IMR-90 (cell line): ENCODE measurements at regions not wholly inside any gene's neighbourhood (a gene's known extent, or its start where the extent isn't known, plus 50 kb on each side); places are given as distances from the start of the nearest gene placed in this dataset.

Source experiments
- ATAC-seq: fragments of 200-7000 bp; cut with Tn5 transposase; 2 replicates; pipeline ENCODE4 v1.9.1; 2020; ENCODE audit warnings: low read depth, mild to moderate bottlenecking, moderate library complexity
- BruUV-seq: library from RNA; stranded (reverse); fragments of 400-500 nt; replicated peaks from 2 replicates; lab custom pipeline; 2021; lab: Mats Ljungman, UMichigan
- CTCF ChIA-PET: fragments of 300-600 bp; formaldehyde crosslinking; extraction: SDS; loops from one replicate; lab custom pipeline; 2021; ENCODE audit warnings: antibody characterized with exemption; lab: Yijun Ruan, JAX
- POLR2A ChIA-PET: fragments of 300-600 bp; sonication (Branson Sonifier 250); formaldehyde crosslinking; loops from one replicate; lab custom pipeline; 2022; ENCODE audit warnings: antibody characterized with exemption; ENCODE audit not compliant: unreplicated experiment; lab: Charles Lee
- DNase-seq: peaks from one replicate; pipeline ENCODE4 v3.0.0; 2013
- H2AFZ ChIP-seq: replicated peaks from 2 replicates; pipeline ENCODE3; 2013; ENCODE audit warnings: low read length, mild to moderate bottlenecking; ENCODE audit not compliant: poor library complexity
- H2AK5ac ChIP-seq: 2 replicates; pipeline ENCODE4 v1.6.1; 2013; ENCODE audit warnings: low read depth, low read length, inconsistent platforms
- H2AK9ac ChIP-seq: replicated peaks from 2 replicates; pipeline ENCODE3; 2013; ENCODE audit warnings: mild to moderate bottlenecking, low read depth, low read length, moderate library complexity; ENCODE audit not compliant: poor library complexity
- H2BK120ac ChIP-seq: 2 replicates; pipeline ENCODE4 v1.6.1; 2013; ENCODE audit warnings: low read depth, low read length, inconsistent platforms
- H2BK15ac ChIP-seq: 3 replicates; pipeline ENCODE4 v1.6.1; 2013; ENCODE audit warnings: low read depth, low read length, inconsistent platforms
- H2BK20ac ChIP-seq: 2 replicates; pipeline ENCODE4 v1.6.1; 2013; ENCODE audit warnings: low read depth, mild to moderate bottlenecking, inconsistent platforms, low read length, moderate library complexity
- H2BK5ac ChIP-seq: 2 replicates; pipeline ENCODE4 v1.6.1; 2013; ENCODE audit warnings: mild to moderate bottlenecking, low read depth, low read length, inconsistent platforms; ENCODE audit not compliant: poor library complexity, severe bottlenecking
- H3K14ac ChIP-seq: replicated peaks from 2 replicates; pipeline ENCODE4 v1.6.1; 2013; ENCODE audit warnings: low read depth, low read length, inconsistent platforms
- H3K18ac ChIP-seq: 2 replicates; pipeline ENCODE4 v1.6.1; 2013; ENCODE audit warnings: low read depth, low read length, control low read depth
- H3K23ac ChIP-seq: 2 replicates; pipeline ENCODE4 v1.6.1; 2013; ENCODE audit warnings: low read depth, low read length, inconsistent platforms
- H3K27ac ChIP-seq: 2 replicates; pipeline ENCODE4 v1.5.1; 2013; ENCODE audit warnings: mild to moderate bottlenecking, control low read depth, low read length; ENCODE audit not compliant: insufficient read depth
- H3K27me3 ChIP-seq: 2 replicates; pipeline ENCODE4 v1.6.1; 2013; ENCODE audit warnings: low read length; ENCODE audit not compliant: control insufficient read depth, insufficient read depth
- H3K36me3 ChIP-seq: 2 replicates; pipeline ENCODE4 v1.6.1; 2013; ENCODE audit warnings: low read length, mixed read lengths; ENCODE audit not compliant: control insufficient read depth, insufficient read depth
- H3K4ac ChIP-seq: 2 replicates; pipeline ENCODE4 v1.6.1; 2013; ENCODE audit warnings: low read depth, low read length, inconsistent platforms
- H3K4me1 ChIP-seq: 2 replicates; pipeline ENCODE4 v1.6.1; 2013; ENCODE audit warnings: low read length, mixed read lengths; ENCODE audit not compliant: control insufficient read depth, insufficient read depth
- H3K4me2 ChIP-seq: 2 replicates; pipeline ENCODE4 v1.6.1; 2013; ENCODE audit warnings: low read depth, mild to moderate bottlenecking, control low read depth, low read length, moderate library complexity
- H3K4me3 ChIP-seq: 2 replicates; pipeline ENCODE4 v1.5.1; 2013; ENCODE audit warnings: low read depth, mild to moderate bottlenecking, control low read depth, low read length, moderate library complexity; ENCODE audit not compliant: insufficient read depth
- H3K56ac ChIP-seq: 2 replicates; pipeline ENCODE4 v1.6.1; 2013; ENCODE audit warnings: low read length, inconsistent platforms; ENCODE audit not compliant: insufficient read depth; ENCODE audit errors: extremely low read depth
- H3K79me1 ChIP-seq, 2 experiments: 2 replicates each; pipeline ENCODE4 v1.6.1; 2013; ENCODE audit warnings: low read length in 2 of 2, inconsistent platforms in 1 of 2, low read depth in 1 of 2
- H3K9ac ChIP-seq: 2 replicates; pipeline ENCODE4 v1.6.1; 2013; ENCODE audit warnings: low read depth, low read length, control low read depth
- H3K9me1 ChIP-seq: 2 replicates; pipeline ENCODE4 v1.6.1; 2013; ENCODE audit warnings: low read length, inconsistent platforms; ENCODE audit not compliant: insufficient read depth
- H3K9me3 ChIP-seq: 2 replicates; pipeline ENCODE4 v1.6.1; 2013; ENCODE audit warnings: low read length; ENCODE audit not compliant: control insufficient read depth, insufficient read depth
- H4K20me1 ChIP-seq: 2 replicates; pipeline ENCODE4 v1.6.1; 2013; ENCODE audit warnings: low read length, inconsistent platforms; ENCODE audit not compliant: insufficient read depth
- H4K5ac ChIP-seq: 2 replicates; pipeline ENCODE4 v1.6.1; 2013; ENCODE audit warnings: mild to moderate bottlenecking, low read depth, low read length, control low read depth
- H4K8ac ChIP-seq, 2 experiments: 2 replicates each; pipeline ENCODE4 v1.6.1; 2013; ENCODE audit warnings: low read depth in 2 of 2, low read length in 2 of 2, control low read depth in 1 of 2, inconsistent platforms in 1 of 2
- H4K91ac ChIP-seq: 2 replicates; pipeline ENCODE4 v1.6.1; 2013; ENCODE audit warnings: low read depth, low read length, inconsistent platforms; ENCODE audit not compliant: insufficient read depth
- NFE2L2 ChIP-seq: fragments of 150-350 bp; IDR thresholded peaks from 2 replicates; pipeline ENCODE4 v1.6.1; 2016; ENCODE audit warnings: low read depth, mild to moderate bottlenecking, low read length
- RFX5 ChIP-seq: IDR thresholded peaks from 2 replicates; pipeline ENCODE4 v1.8.0; 2012; ENCODE audit warnings: low read depth, mild to moderate bottlenecking, low read length, moderate library complexity
- WGBS, 2 experiments: methylation state at CpG; one replicate each; pipeline versions ENCODE4 v1.1.5 to v1.1.7; 2013; ENCODE audit warnings: missing lambda C conversion rate in 2 of 2; ENCODE audit not compliant: insufficient read length in 1 of 2; ENCODE audit errors: extremely low coverage in 2 of 2; 5-methylcytosine and 5-hydroxymethylcytosine counted together
- dilution Hi-C: fragments of 300-500 bp; cut with HindIII; formaldehyde crosslinking; loops from one replicate; pipeline ENCODE4 v1.14.3; 2018; ENCODE audit warnings: low sequenced_read_pairs; ENCODE audit not compliant: unreplicated experiment
- in situ Hi-C: fragments of 300-500 bp; cut with MboI; formaldehyde crosslinking; loops from 3 replicates; pipeline ENCODE4 v1.14.3; 2019; ENCODE audit warnings: low sequenced_read_pairs, inconsistent platforms, mixed read lengths
- intact Hi-C: fragments of 100-400 bp; cut with micrococcal nuclease; formaldehyde crosslinking; loops from 2 replicates; pipeline ENCODE4 v1.10.0; 2022
- TF ChIP-seq, protein P1 (sequence below): conservative IDR thresholded peaks from 2 replicates; pipeline ENCODE4 v1.5.1; 2012; ENCODE audit warnings: mild to moderate bottlenecking, low read depth, low read length, improper control_type of control experiment
- TF ChIP-seq, protein P2 (sequence below): fragments of 150-350 bp; IDR thresholded peaks from 2 replicates; pipeline ENCODE4 v1.6.1; 2016; ENCODE audit warnings: low read depth, mild to moderate bottlenecking, low read length, moderate library complexity, borderline replicate concordance

DNA sequence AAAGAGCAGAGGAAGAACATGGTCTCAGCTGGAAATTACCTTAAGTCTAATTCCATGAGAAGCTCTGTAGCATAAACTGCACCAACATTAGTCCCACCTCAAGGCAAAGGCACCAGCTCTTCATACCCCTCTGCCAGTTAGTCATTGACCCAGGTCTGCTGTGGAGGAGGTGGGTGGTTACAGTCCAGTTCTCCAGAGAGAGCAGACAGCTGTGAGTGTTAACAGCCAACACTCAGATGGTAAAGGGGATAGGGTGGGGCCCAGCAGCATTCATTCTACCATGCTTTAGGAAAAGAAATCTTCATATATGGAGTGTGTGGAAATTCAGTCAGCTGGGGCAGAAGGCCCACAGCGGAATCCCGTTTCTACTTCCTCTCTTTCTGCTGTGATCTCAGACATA is 159.7 kb upstream of the FBXO11 start:
- H2BK15ac ChIP-seq: no peak overlapping the region
- H4K20me1 ChIP-seq: no peaks in the 10 kb centered on the region
- WGBS, 2 experiments: no CpG with 5 or more reads among the region's 2 CpGs
- H3K14ac ChIP-seq: no peak overlapping the region
- in situ Hi-C loops (no loop called here), intact Hi-C loops (no loop called here), dilution Hi-C loops (no loop called here)
- H4K5ac ChIP-seq: no peak overlapping the region
- no peaks in the 10 kb centered on the region for H3K79me1 ChIP-seq
- H3K9me3 ChIP-seq: no peaks in the 10 kb centered on the region
- H2BK120ac ChIP-seq: no peak overlapping the region
- no peak overlapping the region for H3K18ac ChIP-seq
- H3K36me3 ChIP-seq: no peaks in the 10 kb centered on the region
- ChIA-PET CTCF (no interaction called here), POLR2A (no interaction called here)
- H3K9me1 ChIP-seq: no peaks in the 10 kb centered on the region
- H4K8ac ChIP-seq: no peak overlapping the region
- H2BK5ac ChIP-seq: no peak overlapping the region
- BruUV-seq: no TSS peak
- H2AFZ ChIP-seq: no peak overlapping the region
- no peaks in the 10 kb centered on the region for H3K4me1 ChIP-seq
- no peak overlapping the region for H3K56ac ChIP-seq
- no peak for ATAC-seq
- no peak overlapping the region for H4K91ac ChIP-seq
- H2BK20ac ChIP-seq: no peak overlapping the region
- H3K9ac ChIP-seq: no peak overlapping the region
- no peak overlapping the region for H3K27ac ChIP-seq
- H3K23ac ChIP-seq: no peak overlapping the region
- DNase-seq: no peak
- H3K27me3 ChIP-seq: peaks cover 7% of the 10 kb centered on the region
- TF ChIP-seq, protein P1, sequence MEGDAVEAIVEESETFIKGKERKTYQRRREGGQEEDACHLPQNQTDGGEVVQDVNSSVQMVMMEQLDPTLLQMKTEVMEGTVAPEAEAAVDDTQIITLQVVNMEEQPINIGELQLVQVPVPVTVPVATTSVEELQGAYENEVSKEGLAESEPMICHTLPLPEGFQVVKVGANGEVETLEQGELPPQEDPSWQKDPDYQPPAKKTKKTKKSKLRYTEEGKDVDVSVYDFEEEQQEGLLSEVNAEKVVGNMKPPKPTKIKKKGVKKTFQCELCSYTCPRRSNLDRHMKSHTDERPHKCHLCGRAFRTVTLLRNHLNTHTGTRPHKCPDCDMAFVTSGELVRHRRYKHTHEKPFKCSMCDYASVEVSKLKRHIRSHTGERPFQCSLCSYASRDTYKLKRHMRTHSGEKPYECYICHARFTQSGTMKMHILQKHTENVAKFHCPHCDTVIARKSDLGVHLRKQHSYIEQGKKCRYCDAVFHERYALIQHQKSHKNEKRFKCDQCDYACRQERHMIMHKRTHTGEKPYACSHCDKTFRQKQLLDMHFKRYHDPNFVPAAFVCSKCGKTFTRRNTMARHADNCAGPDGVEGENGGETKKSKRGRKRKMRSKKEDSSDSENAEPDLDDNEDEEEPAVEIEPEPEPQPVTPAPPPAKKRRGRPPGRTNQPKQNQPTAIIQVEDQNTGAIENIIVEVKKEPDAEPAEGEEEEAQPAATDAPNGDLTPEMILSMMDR: no peak
- TF ChIP-seq NFE2L2 (no peak), RFX5 (no peak)
- TF ChIP-seq, protein P2, sequence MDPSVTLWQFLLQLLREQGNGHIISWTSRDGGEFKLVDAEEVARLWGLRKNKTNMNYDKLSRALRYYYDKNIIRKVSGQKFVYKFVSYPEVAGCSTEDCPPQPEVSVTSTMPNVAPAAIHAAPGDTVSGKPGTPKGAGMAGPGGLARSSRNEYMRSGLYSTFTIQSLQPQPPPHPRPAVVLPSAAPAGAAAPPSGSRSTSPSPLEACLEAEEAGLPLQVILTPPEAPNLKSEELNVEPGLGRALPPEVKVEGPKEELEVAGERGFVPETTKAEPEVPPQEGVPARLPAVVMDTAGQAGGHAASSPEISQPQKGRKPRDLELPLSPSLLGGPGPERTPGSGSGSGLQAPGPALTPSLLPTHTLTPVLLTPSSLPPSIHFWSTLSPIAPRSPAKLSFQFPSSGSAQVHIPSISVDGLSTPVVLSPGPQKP: no peak
- no peak overlapping the region for H3K4me2 ChIP-seq
- H2AK9ac ChIP-seq: no peak overlapping the region
- no peak overlapping the region for H2AK5ac ChIP-seq
- no peak overlapping the region for H3K4ac ChIP-seq
- no peak overlapping the region for H3K4me3 ChIP-seq
